8988T (cell line): ENCODE measurements at regions not wholly inside any gene's neighbourhood (a gene's known extent, or its start where the extent isn't known, plus 50 kb on each side); places are given as distances from the start of the nearest gene placed in this dataset.

ENCODE experiments used
- DNase-seq: peaks from one replicate; pipeline ENCODE4 v3.0.0; 2011

DNA sequence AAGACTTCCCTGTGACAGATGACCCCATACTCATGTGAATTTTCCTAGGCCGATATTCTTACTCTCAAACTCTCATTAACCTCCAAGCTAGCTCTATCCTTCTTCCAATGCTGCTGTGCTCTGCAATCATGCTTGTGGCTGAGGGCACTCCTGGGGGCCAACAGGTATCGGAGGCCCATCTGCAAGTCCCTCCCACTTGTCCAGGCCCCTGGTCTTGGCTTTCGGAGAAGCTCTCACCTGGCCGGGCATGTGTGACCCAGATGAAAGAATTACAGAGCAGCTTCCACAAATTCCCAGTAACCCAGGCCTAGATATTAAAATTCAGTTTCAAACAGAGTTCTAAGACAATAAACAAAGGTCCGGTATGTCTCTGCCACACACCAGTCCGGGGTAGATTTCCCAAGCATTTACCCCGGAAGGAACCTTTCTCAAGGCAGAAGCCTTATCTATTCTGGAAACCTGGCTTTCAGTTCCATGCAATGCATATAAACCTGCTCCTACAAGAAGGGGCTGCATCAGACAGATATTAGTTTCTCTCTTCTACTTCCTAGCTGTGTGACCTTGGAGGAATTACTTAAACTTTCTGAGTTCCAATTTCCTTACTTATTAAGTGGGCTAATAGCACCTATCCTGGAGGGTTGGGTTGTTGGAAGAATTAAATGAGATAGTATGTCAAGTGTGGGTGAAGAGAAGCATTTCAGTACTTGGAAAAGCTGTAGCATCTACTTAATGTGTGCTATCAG, 270.8 kb downstream of the PTTG2 start:
- no peak for DNase-seq

DNA sequence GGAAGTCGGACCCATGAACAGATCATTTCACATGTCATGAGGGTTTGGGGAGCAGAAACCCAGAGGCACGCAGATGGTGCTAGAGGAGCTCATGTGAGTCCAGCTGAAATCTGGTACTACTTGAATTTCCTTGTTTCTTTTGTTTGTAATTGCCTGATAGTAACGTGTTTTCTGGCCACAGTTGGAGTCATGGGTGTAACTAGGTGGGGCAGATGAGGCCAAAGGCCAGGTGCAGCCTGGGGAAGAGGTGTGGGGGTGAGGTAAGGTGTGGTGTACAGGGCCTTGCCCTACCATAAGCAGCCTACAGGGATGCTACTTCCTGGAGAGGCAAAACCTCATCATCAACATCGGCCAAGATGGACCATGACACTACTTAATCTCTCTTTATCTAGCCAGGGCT, 271.4 kb downstream of the PTTG2 start:
- DNase-seq: no peak

DNA sequence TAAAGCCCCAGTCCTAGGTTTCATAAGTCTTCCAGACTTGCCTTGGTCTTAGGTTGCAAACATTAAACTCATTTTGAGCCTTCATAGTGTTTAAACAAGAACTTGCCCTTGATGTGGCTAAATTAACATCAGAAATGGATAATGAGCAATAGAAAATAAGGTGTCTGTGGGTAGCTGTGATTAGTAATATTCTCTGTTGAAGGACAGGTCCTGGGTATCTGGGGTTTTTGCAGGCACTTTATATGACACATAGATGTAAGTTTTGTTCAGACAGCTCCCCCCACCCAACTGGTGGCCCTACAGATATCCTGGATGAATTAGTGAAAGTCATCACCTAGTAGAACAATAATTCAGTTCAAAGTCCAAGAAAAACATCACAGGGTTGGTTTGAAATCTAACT, 272.5 kb downstream of the PTTG2 start:
- no peak for DNase-seq

DNA sequence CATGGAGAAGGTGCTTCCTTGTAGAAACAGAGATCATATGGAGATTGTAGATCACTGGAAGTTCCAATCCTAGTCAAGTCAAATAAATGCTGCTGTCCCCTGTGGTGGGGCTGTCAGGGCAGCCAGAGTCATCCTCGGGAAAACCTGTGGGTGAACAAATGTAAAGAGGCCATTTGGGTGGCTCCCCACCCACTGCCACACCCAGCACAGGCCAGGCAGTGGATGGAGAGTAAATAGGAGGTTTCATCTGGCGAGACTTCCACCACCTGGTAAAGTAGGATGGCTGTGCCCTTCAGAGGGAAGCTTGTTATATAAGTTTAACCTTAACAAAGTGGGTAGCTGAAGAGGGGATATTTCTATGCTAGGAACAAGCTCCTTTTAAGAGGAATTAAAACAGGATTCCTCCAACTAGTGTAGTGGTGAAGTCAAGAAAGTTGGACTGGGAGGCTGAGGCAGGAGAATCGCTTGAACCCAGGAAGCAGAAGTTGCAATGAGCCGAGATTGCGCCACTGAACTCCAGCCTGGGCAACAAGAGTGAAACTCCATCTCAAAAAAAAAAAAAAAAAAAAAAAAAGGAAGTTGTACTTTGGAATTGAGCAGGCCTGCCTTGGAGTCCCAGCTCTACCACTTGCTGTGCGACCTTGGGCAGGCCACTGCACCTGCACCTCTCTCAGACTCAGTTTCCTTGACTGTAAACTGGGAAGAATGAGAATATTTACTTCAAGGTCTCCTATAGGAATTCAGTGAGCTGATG, 273.7 kb downstream of the PTTG2 start:
- DNase-seq: no peak

DNA sequence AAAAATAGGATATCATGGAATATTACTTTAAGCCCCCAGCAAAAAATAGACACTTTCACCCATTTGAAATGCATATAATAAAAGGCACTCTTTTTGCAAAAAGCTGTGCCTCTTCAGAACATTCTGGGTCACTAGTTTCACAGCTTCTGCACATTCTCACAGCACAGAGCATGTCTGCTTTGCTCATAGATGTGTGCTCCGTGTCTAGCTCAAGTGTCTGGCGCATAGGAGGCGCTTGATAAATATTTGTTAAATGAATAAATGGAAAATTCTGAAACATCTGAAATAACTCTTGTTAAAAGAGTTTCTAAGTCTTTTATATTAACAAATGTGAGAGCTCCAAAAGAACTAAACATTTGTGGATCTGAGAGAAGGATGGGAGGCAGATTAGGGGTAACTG, 275.2 kb downstream of the PTTG2 start:
- no peak for DNase-seq

DNA sequence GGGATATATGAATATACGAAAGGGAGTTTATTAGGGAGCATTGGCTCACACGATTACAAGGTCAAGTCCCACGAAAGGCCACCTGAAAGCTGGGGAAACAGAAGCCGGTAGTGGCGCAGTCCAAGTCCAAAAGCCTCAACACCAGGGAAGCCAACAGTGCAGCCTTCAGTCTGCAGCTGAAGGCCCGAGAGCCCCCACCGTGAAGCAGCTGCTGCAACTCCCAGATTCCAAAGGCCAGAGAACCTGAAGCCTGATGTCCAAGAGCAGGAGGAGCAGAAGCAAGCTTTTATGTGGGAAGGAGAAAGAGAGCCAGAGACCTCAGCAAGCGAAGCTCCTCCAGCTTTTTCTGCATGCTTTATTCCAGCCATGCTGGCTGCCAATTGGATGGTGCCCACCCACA, 275.8 kb downstream of the PTTG2 start:
- no peak for DNase-seq

DNA sequence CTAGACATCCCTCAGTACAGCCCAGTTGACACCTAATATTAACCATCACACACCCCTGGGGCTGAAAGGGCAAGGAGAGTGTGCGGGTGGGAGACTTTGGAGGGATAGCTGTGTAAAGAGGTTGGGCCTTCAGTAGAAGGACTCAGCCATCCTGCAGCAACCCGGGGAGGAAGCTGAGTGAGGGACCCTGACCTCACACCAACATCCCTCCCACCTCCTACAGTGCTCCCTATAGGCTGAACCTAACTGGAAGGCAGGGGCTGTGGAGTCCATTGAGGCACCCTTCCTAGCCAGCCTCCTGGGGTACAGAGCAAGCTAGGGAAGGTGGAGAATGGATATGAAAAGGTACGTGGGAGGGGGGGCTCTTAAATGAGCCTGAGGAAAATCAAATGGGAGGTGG, 276.3 kb downstream of the PTTG2 start:
- no peak for DNase-seq

DNA sequence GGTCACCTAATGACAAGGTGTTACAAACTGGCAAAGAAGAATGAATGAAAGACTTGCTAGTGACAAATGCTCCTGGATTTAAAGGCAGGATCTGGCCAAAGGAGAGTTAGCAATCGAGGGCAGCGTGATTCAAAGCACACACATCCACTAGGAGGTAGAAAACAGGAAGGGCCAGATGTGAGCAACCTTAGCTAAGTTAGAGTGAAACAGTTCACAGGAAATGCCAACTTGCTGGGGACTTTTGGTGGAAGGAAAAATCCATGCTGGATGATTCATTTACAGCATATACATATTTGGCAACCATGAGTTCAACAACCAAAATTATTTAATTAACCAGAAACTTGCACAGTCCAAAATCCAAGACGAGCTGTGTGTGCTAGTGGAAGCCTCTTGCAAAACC, 276.9 kb downstream of the PTTG2 start:
- DNase-seq: peak; percentile 37

DNA sequence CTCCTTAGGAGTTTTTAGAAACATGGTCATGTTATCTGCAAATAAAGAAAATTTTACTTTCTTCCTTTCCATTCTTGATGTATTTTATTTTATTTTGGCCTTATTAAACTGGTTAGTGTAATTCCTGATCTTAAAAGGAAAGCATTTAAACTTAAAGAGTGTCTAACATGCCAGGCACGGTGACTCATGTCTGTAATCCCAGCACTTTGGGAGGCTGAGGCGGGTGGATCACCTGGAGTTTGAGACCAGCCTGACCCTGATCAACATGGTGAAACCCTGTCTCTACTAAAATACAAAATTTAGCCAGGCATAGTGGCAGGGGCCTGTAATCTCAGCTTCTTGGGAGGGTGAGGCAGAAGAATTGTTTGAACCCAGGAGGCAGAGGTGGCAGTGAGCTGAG, 281.3 kb downstream of the PTTG2 start:
- no peak for DNase-seq

DNA sequence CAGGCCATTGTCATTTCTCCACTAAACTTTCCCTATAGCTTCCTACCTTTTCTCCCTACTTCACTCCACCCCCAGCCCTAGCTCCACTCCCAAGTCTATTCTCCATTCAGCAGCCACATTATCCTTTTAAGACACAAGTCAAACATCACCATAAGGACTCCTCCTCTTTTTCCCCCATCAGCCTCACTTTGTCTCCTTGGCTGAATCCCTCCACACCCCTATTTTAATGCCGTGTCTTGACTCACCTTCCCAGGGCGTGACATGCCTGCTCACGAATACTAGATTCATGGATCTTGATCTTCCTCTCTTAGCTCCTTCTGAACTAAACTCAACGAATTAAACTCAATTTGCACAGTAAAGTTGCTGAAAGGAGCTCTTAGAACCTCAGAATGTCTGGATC, 281.9 kb downstream of the PTTG2 start:
- no peak for DNase-seq

DNA sequence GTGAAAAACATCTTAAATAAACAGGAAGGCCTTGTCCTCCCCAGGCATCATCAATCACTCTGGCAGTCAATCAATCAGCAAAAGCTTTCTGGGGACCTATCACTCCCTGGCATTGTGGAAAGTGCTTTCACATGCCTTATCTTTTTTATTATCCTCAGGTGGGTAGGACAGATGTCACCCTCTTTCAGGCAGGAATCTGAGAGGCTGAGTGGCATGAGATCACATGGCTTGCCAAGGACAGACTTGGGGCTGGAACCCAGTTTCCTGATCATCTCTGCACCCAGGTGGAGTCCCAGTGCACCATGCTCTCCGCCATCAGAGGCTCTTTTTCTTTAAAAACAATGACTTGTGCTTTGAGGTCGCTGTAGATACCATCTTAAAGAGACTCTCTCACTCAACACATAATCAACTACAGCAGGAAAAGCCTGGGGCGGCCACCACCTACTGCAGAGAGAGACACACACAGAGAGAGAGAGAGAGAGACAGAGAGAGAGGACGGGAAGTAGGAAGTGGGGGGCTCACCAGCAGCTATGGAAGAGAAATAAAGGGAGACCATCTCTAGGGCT, 282.7 kb downstream of the PTTG2 start:
- DNase-seq: no peak

DNA sequence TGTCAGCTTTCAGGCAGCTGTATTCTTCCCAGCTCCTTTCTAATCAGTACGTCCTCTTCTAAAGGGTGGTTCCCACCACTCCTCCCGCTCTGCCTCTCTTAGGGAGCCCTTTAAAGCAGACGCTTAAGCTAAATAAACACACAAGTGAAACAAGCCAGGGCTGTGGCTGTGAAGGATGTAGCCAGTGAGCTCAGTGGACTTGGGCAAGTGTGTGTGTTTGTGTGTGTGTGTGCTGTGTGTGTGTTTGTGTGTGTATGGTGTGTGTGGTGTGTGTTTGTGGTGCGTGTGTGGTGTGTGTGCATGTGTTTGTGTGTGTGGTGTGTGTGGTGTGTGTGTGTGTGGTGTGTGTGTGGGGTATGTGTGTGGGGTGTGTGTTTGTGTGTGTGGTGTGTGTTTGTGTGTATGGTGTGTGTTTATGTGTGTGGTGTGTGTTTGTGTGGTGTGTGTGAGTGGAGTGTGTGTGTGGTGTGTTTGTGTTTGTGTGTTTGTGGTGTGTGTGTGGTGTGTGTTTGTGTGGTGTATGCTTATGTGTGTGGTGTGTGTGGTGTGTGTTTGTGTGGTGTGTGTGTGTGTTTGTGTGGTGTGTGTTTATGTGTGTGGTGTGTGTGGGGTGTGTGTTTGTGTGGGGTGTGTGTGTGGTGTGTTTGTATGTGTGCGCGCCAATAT, 283.3 kb downstream of the PTTG2 start:
- no peak for DNase-seq

DNA sequence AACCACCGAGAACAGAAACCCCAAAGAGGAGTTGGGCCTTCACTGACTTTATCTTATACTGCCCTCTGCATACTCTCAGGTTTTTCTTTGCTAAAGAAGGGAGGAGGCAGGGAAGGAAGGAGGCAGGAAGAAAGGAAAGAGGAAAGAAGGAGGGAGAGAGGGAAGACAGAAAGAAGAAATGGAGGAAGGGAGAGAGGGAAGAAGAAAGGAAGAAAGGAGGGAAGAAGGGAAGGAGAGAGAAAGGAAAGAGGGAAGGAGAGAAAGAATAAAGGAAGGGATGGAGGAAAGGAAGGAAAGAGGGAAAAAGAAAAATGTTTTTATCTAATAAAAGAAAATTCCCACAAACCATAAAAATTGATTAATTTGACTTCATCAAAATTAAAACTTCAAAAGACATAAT, 294.6 kb downstream of the PTTG2 start:
- no peak for DNase-seq

DNA sequence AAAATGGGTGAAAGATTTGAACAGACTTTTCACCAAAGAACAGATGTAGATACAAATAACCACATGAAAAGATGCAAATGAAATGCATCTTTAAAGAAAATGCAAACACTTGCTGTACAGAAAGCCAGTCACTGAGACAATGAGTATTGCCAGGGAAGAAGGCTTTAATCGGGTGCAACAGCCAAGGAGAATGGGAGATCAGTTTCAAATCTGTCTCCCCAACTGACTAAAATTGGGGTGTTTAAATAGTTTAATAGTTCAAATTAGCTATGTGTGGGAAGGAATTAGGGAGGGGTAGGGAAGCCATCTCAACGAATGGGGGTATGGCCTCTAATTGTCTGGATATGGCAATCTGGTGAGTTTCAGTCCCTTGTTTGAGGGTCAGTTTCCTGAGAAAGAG, 295.4 kb downstream of the PTTG2 start:
- no peak for DNase-seq

DNA sequence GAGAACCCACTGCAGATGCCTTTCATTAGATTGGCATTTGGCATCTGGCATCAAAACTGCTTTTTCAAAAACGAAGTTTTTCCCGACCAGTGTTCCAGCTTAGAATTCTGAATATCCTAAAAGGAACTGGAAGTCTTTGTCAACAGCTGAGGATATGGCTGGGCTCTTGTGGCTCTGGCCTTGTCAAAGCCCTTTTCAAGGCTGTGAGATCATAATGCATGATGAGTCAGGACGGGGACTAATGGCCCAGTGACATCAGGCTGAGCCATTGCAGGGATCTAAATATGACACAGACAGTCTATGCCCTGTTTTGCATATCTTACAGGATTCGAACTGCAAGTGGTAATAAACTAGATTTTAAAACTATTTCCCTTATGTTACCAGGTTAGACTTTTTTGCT, 306.4 kb downstream of the PTTG2 start:
- DNase-seq: no peak

DNA sequence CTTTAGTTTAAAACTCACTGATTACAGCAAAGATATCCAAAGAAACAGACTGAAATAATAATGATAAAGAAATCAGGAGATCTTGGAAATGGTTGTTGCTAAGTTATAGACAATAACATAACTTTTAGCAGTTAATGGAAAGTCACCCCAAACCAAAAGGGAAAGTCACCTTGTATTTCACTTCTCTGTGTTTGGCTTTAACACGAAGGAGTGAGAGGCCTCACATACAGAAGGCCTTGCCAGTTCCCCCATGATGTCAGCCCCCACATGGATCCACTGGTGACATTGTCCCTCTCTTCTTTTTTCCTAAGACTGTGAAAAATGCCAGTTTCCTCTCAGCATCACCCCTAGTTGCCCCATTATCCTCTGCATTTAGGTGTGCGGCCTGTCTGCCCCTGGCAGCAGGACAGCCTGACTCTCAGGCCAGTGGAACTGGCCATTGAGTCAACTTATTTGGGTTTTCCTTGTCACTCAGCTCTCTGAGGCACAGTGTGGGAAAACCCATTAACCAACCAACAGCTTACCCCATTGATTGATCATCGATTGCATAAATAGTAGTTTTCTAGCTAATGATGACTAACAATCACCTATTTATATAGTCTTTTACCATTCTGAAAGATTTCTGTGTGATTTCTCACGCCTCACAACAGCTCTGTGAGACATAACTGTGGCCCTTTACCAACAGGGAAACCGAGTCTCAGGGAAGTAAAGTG, 308.1 kb downstream of the PTTG2 start:
- DNase-seq: no peak

DNA sequence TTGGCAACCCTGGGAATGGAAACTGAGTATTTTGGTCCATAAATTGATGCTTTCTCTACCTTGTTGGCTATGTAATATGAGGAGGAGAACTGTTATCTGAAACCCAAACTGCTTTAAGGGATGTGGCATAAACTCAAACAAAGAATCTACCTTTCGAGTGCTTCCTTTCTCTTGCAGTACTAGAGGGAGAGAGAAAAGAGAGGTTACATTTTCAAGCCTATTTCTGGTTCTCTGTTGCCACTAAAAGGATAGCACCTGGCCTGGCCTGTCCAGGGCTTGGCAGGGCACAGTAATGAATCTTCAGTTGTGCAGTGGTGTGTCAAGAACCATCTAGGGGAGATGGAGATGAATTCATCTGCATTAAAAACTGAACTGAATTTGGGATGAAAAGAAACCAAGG, 308.6 kb downstream of the PTTG2 start:
- DNase-seq: no peak

DNA sequence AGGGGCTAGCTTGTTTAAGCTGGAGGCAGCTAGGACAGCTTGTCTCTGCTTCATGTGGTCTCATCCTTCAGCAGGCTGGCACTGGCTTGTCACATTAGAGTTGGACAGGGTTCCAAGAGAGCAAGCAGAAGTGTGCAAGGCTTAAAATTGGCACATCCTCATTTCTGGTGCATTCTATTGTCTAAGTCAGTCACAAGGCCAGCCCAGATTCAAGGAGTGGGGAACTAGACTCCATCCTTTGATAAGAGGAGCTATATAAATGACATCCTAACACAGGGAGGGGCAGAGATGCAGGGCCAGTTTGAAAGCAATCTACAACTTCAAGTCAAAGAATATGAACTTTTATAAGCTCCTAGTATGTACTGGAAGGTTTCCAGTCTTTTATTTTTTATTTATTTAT, 313.2 kb downstream of the PTTG2 start:
- DNase-seq: no peak

DNA sequence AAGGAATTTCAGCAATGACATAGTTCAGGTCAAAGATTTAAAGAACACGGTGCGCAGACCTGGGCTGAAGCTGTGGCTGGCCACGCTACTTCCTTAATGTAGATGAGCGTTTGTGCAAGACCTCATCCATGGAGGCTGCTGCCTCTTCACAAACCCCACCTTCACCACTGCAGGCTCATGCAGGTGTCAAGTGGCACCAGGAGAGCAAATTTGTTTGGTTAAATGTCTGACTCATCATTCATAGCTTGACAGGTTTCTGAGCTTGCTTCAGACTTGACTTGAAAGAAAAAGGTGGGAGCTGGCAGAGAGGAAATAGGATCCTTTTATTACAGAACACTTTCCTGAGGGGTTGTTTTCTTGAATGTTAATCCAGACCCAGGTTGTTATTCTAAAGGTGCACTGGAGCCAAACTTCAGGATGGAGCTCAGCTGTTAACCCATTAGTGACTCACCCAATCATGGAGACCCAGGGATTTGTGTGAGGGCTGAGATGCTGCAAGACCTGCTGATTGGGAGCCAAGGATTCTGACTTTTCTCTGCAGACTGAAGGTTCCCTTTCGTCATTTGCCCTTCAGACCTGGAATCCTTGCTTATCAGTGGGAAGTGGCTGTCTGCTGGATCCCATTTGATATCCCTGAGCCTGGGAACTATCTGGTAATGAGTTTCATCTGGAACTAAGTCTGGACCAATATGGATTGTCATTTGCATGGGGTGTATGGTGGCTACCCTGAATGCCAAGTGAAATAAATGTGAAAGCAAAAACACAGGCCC, 315.3 kb downstream of the PTTG2 start:
- no peak for DNase-seq

DNA sequence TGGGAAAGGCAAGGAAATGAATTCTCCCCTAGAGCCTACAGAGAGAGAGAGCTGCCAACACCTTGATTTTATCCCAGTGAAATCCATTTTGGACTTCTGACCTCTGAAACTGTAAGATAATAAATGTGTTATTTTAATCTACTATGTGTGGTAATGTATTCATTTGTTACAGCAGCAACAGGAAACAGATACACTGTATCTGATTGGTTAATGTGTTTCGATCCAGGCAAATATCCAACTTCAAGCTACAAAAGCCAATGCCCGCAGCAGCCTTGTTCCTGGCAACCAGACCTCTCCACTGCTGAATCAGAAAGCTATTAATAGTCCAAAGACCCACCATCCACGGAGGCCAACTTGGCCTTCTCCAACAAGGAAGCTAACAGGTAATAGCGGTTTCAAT, 318.1 kb downstream of the PTTG2 start:
- no peak for DNase-seq

DNA sequence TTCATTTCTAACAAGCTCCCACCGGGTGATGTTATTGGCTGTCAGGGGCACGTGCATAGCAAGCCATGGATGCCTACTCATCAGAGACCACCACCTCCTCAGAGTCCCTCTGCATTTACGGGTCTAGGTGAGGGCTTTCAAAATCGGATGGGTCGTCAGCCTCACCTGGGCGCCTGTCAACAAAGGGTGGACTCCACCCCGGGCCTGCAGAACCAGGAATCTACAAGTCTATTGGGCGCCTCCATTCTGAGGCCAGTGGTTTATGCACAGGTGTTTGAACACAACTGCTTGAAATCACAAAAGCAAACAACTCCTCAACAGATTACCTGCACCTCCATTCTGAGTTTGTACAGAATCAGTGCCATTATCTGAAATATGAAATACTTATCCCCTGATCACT, 318.9 kb downstream of the PTTG2 start:
- DNase-seq: no peak

DNA sequence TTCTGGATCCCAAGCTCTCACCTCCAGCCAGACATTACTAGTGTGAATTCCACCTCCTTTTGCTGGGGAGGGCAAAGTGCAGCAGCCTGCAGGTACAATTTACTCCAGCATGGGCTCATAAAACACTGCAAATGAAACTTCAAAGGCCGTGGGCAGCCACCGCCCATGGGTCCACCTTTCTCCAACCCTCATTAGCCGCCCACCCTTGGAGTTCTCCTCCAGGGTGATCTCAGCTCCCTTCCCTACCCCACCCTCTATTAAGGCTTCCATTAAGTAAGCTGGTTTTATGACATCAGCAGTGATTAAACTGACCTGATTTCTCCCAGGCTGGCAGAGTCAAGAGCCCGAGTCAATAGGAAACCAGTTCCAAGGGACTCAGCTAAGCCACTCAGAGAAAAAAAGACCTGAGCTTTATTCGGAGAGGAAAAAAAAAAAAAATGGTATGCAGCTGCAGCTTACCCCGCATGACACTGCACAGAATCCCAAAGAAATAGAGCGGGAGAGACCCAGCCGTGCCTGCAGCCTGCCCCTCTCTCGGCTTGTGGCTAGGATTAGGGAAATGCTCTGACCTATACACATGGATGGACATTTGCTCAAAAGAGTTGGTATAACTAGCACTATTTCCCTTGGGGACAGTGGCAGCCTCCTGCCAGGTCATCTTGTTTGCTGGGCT, 319.6 kb downstream of the PTTG2 start:
- DNase-seq: no peak
